LNCAP (cell line): ENCODE measurements at regions not wholly inside any gene's neighbourhood (a gene's known extent, or its start where the extent isn't known, plus 50 kb on each side); places are given as distances from the start of the nearest gene placed in this dataset.

ENCODE experiments used
- TF ChIP-seq, protein P1 (sequence below): fragments of 450-650 bp; IDR thresholded peaks from 2 replicates; pipeline ENCODE4 v1.5.1; 2017; ENCODE audit warnings: mild to moderate bottlenecking

DNA sequence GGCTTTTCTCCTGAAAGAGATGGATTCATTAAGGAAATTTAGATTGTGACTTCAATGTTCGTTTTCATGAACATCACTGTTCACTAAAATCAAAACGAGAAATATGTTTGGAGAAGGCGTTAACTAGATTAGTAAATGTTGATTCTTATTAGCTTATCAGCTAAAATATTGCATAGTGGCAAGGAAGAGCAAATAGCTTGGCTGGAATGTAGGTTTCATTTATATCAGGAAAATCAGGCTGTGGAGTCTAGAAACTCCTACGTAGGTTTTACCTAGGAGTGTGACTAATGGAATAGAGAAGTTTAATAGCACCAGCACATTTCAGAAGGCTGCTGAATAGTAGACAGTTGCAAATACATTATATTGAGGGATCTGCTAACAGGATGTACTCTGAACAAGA lies 344.9 kb downstream of the LIG4 start:
- TF ChIP-seq, protein P1, sequence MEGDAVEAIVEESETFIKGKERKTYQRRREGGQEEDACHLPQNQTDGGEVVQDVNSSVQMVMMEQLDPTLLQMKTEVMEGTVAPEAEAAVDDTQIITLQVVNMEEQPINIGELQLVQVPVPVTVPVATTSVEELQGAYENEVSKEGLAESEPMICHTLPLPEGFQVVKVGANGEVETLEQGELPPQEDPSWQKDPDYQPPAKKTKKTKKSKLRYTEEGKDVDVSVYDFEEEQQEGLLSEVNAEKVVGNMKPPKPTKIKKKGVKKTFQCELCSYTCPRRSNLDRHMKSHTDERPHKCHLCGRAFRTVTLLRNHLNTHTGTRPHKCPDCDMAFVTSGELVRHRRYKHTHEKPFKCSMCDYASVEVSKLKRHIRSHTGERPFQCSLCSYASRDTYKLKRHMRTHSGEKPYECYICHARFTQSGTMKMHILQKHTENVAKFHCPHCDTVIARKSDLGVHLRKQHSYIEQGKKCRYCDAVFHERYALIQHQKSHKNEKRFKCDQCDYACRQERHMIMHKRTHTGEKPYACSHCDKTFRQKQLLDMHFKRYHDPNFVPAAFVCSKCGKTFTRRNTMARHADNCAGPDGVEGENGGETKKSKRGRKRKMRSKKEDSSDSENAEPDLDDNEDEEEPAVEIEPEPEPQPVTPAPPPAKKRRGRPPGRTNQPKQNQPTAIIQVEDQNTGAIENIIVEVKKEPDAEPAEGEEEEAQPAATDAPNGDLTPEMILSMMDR, result no peak

DNA sequence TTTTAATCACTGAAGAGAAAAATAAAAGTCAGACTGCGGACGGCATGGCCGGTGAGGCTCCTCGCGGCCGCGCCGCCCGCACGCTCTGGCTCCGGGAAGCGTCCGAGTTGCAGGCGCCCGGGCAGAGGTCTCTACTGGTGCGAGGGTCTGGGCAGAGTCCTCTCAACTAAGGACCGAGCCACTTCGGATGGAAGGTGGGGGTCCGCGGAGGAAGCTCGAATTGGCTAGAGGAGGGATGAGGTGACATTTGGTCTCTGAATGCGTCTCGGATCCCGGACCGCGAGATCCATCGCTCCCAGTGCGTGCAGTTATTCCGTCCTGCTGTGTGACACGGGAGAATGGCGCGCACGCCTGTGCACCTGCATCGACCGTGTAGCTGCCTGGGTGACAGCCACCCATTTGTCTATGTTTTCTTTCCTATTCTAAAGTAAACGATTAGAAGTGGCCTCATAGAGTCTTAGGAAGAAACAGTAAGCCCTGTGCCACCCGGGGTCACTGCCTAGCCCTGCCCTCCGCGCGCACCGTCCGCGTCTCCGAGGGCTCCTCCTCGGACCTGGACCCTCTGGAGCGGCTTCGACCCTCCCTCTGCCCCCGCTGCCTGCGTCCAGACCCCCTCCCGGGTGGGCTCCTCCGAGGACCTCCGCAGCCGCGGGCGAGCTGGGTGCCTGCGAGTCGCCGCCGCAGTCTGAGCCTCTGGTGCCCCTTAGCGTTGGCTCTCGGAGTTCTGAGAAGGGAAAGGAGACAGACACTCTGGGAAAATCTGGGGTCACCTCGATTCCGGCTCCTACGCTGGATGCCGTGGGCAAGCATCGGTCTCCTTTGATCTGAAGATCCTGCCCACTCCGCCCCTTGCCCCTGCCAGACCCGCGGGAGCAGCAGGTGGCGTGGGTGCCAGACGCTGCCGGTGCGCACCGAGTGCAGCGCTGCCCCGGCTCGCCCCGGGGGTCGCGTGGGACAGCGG lies 347.4 kb downstream of the LIG4 start:
- TF ChIP-seq, protein P1, result no peak

DNA sequence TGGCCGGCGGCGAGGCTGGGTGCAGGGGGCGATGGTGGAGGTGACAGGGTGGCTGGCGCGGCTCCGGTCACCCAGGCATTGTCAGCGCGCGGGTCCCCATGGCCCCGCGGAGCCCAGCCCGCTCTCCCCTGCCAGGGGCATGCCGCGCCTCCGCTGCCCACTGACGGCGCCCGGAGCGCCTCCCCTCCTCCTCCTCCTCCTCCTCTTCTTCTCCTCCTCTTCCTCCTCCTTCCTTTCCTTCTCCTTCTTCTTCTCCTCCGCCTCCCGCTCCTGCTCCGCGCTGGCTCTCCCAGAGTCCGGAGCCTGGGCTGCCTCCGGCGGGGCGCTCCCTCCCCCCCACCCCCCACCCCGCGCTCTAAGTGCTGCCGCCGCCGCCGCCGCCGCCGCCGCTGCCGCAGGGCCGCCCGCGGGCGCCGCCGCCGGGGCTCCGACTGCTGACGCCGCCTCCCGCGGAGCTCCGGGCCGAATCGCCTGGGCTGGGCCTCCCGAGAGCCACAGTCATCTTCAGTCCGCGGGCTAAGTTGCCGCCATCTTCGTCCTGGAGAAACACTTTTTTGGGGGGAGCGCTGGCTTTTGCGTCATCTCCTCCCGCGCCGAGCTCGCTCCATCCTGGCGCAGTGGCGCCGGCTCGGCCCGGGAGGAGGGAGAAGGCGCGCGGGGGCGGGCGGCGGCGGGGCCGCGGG lies 348.3 kb downstream of the LIG4 start:
- TF ChIP-seq, protein P1, result no peak

DNA sequence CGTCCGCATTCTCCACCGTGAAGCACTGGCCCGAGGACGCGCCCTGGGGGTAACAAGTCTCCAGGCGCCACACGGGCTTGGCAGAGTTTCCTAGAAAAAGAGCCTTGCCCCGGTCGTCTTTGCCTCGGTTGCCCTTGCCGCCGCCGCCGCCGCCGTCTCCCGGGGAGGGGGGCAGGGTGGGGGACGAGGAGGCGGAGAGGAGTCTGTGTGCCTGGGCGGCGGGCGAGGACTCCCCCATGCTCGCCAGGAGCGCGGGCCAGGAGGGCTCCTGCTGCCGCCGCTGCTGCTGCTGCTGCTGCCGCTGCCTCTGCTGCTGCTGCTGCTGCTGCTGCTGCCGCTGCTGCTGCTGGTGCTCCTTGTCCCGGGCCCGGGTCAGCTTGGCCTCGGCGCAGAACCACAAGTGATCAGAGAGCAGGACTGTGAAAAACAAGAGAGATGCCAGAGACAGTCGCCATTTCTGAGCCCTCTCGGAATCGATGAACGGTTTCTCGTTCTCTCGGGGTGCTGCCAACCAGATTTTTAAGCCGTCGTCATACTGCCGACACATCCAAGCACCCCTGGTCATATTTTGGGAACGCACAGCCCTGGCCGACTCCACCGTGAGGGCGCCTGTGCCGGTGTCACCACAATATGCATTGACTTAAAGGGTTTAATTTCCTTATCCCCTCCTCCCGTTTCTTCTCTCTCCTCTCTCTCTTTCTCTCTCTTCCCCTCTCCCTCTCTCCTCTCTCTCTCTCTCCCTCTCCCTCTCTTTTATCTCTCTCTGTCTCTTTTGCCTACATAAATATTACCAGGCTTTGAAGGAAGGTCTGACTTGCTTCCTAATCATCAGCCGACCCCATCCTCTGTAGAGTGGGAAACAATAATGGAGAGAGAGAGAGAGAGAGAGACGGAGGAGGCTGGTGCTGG lies 349.1 kb downstream of the LIG4 start:
- TF ChIP-seq, protein P1, result no peak

DNA sequence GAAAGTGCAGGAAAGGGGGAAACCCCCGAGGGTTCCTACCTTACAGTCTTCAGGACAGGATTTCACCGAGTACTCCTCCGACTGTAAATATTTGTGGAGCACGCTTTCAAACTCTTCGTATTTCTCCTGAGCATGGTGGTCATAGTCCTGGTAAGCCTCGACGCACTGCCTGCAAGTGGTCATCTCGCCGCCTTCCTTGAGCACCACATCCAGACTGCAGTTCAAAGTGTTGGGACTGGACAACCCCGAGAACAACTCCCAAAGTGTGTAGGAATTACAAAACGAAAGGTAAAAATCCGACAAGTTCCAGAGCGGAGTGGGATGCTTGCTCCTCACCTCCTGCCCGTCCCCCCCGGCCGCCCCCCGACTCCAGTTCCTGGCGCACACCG lies 349.7 kb downstream of the LIG4 start:
- TF ChIP-seq, protein P1, result no peak

DNA sequence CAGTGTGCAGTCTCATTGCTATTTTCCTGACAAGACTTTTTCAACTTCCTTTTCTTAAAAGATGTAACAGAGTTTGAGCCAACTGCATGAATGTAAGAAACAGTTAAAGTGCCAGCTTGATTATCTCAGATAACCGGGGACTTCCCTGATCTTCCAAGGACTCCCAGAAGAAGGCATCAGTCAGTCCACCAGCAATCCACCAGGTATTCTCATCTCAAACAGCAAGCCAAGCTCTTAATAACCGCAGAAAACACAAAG lies 350.1 kb downstream of the LIG4 start:
- TF ChIP-seq, protein P1, result no peak

DNA sequence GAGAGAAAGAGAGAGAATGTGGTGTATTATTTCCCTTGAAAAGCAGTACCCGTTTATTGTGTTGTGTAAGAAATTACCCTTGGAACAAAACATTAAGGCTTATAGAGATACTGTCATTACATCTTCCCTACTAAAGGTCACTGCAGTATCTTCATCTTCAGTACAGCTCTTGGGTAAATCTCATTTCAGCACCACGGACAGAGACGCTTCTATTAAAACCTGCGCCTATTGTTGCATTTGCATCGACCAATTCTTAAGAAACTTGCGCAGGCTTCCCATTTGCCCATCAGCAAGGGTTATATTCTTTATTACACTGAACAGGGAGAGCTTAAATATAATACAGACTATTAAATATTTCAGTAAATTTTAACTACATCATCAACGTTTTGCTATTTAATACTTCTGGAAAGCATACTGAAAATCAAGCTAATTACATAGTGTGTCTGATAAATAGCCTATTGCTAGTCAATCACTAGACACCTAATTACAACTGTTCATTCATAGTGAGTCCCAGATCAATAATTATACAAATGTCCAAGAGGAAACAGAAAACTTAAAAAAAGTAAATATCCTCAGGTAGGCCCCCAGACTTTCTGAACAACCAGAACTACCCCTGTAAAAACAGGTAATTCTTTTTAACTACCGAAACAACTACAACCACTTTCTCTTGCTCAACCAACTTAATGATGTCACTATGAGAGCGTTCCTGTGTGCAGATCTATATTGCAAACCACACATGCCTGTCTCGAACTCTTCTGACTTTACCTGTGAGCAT lies 350.6 kb downstream of the LIG4 start:
- TF ChIP-seq, protein P1, result no peak
